ENCODE measurements at regions not wholly inside any gene's neighbourhood (a gene's known extent, or its start where the extent isn't known, plus 50 kb on each side); places are given as distances from the start of the nearest gene placed in this dataset.
A peak's percentile ranks its signal among the peaks of the same experiment; 100 is the strongest.

- DNase-seq (ENCODE audit: insufficient read length, low spot score) (no peak), FAIRE-seq (no peak)
- no peak for TF ChIP-seq CTCF (IDR thresholded peaks at IDR 0.05; ENCODE audit: insufficient read depth, missing control alignments)
These were observed 641.6 kb downstream of the METTL4 start for GRCh38 chr18:1929720-1930119.

GRCh38 chr18:1930291-1931270, 640.7 kb downstream of the METTL4 start:
- peak; percentile 72 for FAIRE-seq
- TF ChIP-seq CTCF (IDR thresholded peaks at IDR 0.05; ENCODE audit: insufficient read depth, missing control alignments) = no peak
- DNase-seq (ENCODE audit: insufficient read length, low spot score) = no peak

GRCh38 chr18:1952486-1952885, 618.8 kb downstream of the METTL4 start:
- FAIRE-seq (no peak), DNase-seq (ENCODE audit: insufficient read length, low spot score) (no peak)
- TF ChIP-seq CTCF (IDR thresholded peaks at IDR 0.05; ENCODE audit: insufficient read depth, missing control alignments) = no peak

- DNase-seq (ENCODE audit: insufficient read length, low spot score) = no peak
- no peak for TF ChIP-seq CTCF (IDR thresholded peaks at IDR 0.05; ENCODE audit: insufficient read depth, missing control alignments)
- FAIRE-seq = no peak
These were observed 616.6 kb downstream of the METTL4 start for GRCh38 chr18:1954583-1955312.

GRCh38 chr18:1958798-1959197, 612.5 kb downstream of the METTL4 start:
- no peak for TF ChIP-seq CTCF (IDR thresholded peaks at IDR 0.05; ENCODE audit: insufficient read depth, missing control alignments)
- FAIRE-seq = no peak

GRCh38 chr18:1965016-1965415, 606.3 kb downstream of the METTL4 start:
- no peak for TF ChIP-seq CTCF (IDR thresholded peaks at IDR 0.05; ENCODE audit: insufficient read depth, missing control alignments)
- DNase-seq (ENCODE audit: insufficient read length, low spot score) = no peak
- FAIRE-seq = no peak

More at GRCh38 chr18:1958798-1959197, 612.5 kb downstream of the METTL4 start:
- DNase-seq (ENCODE audit: insufficient read length, low spot score) = no peak

All from D721Med (cell line).